GM20431 (cell line): ENCODE measurements at regions not wholly inside any gene's neighbourhood (a gene's known extent, or its start where the extent isn't known, plus 50 kb on each side); places are given as distances from the start of the nearest gene placed in this dataset.

ENCODE experiments used
- in situ Hi-C: fragments of 300-500 bp; cut with MseI, MboI; formaldehyde crosslinking; loops from one replicate; pipeline ENCODE4 v1.15.0; 2020; ENCODE audit warnings: low sequenced_read_pairs; ENCODE audit not compliant: unreplicated experiment

DNA sequence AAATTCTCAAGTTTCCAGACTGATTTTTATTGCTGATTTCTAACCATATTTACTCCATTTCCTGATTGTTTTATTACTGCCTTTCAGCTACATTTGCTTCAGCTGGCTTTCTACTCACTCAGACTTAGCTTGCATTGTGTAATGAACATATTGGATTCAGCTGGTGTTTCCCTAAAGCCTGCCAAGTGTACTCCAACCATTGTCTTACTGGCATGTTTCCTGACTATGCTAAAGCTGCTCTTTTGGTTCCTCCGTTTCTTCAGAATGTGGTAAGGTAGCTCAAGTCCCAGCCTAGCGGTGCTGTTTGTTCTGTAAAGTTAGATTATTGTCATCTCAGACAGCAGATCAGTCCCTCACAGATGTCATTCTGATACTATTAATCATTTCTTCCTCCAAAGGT is 53.1 kb upstream of the GLRA2 start:
- in situ Hi-C loops: no loop called here

DNA sequence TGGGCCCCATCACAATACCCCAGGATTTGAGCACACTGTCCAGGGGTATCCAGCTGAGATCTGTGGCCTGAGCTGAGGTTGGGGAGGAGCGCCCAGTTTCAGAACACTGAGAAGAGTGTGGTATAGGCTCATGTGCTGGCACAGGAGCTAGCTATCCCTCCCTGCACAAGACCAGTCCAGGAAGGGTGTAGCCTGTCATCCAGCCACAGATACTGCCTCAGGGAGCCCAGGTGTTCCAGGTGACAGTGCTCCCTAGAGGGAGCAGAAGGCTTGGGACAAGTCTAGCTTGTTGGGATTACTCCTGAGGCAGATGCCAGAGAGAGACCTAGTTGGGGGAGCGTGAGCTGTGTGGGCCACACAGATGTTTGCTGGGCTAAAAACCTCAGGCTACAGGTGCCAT is 79.6 kb upstream of the GLRA2 start:
- in situ Hi-C loops: no loop called here

DNA sequence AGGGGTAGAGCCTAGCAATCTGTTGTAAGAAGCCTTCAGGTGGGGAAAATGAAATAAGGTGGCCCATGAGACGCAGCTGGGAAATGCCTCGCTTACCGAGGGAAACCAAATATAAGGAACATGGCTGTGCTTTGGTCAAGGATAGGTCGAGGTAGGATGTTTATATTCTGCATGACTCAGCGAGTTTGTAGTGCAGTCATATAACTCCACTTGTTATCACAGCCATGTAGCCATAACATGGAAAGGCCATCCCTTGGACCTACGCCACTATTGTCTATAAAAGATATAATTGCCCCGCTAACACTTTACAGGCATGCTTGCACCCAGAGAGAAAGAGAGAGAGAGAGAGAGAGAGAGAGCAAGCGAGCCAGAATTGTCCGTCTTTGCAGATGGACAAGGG is 80.9 kb upstream of the GLRA2 start:
- in situ Hi-C loops: no loop called here

DNA sequence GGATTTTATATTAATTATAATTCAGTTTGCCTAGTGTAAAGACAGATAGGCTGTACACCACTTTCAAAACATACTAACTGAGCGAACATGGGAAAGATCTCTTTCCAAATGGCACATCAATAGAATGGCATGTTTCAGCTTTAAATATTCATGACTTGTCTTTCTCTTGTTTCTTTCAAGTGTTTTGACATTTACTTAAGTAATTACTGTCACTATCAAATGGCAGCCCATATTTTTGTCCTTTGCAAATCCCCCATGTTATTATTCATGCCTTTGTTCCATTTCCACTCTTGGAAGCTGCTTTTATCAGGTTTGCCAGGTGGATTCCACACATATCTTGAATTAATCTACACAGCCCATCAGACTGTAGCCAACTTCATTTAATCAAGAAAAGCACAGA is 89.2 kb upstream of the GLRA2 start:
- in situ Hi-C loops: no loop called here

DNA sequence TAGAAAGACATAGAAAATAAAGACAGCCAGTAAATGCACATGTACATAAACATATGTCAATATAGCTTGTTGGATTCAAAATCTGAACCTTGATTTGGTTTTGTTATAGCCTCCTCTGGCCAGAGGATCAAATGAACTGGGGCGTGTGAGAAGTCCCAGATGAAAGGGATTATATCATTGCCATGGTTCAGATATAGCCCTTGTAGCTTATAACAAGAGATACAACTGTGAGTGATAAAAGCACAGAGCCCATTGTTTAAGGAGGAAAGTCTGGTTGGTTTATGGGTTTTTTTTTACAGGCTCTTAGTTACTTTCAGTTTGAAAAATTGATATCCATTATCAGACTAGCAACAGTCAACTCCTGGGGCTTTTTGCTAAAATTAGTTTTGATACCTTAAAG is 101.7 kb upstream of the GLRA2 start:
- in situ Hi-C loops: no loop called here

DNA sequence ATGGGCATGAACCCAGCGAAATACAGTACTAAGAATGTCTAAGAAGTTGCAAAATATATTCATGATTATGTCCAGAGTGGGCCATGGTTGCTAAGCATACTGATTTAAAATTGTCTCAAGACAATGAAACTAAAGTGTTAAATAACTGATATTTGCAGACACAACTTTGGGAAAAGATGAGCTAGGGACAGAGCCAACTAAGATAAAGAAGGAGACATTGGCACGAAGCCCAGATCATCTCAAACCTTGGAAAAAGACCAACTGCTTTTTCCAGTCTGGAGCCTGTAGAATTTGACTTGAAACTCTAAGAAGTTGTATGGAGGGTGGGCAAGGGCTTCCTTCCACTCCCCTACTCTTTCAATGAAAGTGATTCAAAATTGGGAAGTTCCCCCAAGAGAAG is 108.5 kb upstream of the GLRA2 start:
- in situ Hi-C loops: no loop called here

DNA sequence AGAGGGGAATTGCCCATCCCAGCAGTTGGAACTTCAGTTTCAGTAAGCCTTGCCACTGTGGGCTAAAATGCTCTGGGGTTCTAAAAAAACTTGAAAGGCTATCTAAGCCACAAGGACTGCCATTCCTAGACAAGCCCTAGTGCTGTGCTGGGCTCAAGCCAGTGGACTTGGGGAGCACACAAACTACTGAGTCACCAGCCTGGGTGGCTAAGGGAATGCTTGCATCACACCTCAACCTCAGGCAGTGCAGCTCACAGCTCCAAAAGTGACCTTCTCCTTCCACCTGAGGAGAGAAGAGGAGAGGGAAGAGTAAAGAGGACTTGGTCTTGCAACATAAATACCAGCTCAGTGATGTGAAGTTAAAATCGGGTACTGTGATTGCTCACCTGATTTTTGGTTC is 116.7 kb upstream of the GLRA2 start:
- in situ Hi-C loops: no loop called here

DNA sequence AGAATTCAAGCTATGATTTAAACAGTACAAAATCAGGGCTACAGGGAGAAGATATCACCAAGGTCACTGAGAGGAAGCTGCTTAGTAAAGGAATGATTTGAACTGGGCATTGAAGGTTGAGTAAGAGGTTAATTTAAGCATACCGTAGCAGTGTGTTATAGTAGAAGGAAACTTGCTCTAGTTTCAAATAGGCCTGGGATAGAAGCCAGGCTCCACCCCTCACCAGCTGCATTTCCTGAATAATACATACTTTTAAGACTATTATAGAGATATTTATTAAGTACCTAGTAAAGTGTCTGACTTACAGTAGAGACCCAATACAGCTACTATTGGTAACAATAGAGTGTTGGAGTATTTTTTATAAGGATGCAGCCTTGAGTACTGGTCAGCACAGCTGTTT is 118.0 kb upstream of the GLRA2 start:
- in situ Hi-C loops: no loop called here

DNA sequence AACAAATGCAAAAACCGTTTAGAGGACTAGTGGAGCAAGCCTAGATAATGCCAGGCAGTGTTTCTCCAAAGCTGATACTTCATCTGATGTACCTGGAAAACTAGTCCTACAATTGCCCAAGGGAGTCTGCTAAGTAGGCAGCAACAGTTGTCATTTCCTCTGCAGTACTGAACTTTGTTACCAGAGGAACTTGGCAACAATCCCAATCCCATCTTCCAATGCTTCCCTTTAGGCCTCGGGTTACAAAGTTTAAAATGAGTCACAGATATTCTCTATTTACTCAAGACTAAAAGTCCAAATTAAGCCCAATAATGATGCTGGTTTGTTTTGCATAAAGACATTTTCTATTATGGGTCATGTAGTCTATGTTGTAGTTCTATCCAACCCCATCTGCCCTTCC is 120.0 kb upstream of the GLRA2 start:
- in situ Hi-C loops: no loop called here

DNA sequence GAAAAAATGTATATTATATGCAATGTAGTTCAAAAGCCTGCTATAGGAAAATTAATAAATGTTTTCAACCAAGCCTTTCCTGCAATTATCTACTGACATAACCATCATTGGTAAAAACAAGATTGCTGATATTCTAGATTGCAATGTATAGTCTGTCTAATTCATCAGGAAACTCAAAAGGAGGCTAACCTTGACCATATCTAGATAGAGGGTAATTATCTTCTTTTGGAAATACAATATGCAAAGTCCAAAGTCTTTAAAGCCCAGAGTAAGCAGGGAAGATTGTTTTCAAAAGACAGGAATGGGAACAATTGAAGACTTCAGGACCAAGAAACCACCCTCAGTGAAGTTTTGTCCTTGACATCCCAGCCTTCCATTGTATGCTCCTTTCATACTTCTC is 123.1 kb upstream of the GLRA2 start:
- in situ Hi-C loops: no loop called here

DNA sequence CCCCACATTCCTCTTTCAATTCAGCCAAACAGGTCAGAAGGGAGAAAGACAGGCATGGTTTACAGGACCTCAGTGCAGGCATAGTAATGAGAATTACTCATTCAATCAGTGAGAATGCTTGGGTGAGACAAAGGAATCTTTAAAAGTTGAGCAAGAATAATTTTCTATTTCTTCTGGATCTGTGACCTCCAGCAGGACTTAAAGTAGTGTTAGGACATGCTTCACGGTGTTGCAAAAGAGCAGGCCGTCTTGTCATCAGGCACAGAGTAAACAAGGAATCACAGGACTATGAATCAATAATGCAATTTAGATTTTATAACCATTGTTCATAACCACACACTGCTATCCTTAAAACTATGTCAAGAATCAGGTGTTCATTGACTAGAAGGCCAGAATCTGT is 130.6 kb upstream of the GLRA2 start:
- in situ Hi-C loops: no loop called here

DNA sequence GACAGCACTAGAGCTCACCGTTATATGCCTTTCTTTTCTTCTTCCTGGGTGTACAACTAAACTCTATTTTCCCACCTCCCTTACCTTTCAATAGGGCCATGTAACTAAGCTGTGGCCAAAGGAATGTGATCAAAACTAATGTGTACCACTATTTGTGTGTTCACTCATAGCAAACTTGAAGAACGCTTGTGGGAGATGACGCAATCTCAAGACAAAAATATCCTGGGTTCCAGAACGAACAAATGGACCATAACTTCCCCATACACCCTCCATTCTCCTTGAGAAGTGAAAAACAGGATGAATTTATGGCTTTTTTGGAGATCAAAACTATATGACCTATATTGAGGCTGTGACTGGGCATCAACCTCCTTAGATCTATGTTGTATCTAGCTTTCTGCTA is 139.7 kb upstream of the GLRA2 start:
- in situ Hi-C loops: no loop called here

DNA sequence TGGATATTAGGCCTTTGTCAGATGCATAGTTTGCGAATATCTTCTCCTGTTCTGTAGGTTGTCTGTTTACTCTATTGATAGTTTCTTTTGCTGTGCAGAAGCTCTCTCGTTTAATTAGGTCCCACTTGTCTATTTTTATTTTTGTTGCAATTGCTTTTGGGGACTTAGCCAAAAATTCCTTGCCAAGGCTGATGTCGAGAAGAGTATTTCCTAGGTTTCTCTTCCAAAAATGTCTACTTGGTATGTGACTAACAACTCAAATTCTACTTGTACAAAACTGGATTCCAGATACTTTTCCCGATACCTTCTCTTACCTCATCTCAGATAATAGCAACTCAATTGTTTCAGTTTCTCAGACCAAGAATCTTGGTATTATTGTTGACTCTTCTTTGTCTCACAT is 142.4 kb upstream of the GLRA2 start:
- in situ Hi-C loops: no loop called here

DNA sequence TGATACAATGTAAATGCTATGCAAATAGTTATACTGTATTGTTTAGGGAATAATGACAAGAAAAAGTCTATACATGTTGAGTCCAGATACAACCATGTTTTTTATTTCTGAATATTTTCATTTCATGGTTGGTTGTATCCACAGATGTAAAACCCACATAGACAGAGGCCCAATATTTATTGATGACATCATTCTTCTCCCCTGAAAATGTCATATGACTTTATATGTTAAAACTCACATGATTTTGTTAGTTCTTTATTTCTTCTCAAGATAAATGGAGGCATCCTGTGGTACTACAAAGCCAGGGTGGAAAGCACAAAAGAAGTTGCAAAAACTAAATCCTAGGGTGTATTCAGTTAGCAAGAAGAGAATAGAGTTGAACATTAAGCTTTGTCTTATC is 149.3 kb upstream of the GLRA2 start:
- in situ Hi-C loops: no loop called here

DNA sequence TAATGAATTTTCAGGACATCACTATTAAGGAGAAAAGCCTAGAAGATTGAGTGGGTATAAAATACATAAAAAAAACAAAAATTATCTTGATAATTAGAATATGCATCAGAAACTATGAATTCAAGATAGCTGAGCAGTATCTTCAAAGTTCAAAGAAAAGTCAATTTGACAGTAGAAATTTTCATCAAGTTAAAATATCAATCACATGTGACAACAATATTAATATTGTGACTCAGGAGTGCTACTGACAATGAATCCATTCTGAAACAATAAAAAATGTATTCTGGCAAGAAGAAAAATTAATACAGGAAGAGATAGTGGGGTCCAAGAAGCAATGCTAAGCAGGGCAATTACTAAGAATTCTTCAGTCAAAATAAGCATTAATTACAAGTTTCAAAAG is 151.9 kb upstream of the GLRA2 start:
- in situ Hi-C loops: no loop called here

DNA sequence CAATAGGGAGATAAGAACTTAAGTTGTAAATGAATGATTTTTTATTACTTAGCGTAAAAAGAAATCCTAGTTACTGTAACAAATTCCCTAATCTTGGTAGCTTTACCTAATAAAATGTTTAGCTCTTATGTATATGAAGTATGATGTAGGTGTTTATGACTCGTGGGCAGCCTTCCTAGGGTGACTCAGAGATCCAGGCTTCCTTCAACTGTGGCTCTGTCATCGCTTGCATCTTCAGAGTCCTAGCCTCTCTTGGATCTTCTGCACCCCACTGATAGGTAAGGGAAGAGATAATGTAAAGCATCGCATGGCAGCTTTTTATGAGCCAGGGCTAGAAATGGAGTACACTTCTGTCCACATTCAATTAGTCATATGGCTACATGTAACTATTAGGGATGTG is 165.6 kb upstream of the GLRA2 start:
- in situ Hi-C loops: no loop called here

DNA sequence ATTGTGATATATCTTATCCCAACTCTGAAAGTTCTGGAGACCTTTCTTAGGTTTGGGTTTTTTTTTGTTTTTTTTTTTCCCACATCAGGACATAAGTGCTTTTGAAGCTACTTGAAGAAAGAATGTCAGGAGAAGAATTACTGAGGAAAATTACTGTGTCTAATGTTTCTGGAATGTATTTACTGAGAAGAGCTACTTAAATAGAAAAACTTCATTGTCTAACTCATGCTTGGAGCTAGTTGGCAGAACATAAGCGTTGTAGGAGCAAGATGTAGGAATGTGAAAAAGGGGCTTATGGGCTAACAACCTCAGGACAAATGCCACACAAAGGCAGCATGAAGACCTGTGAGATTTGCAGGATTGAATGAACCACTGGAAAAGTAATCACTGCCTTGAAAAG is 166.6 kb upstream of the GLRA2 start:
- in situ Hi-C loops: no loop called here

DNA sequence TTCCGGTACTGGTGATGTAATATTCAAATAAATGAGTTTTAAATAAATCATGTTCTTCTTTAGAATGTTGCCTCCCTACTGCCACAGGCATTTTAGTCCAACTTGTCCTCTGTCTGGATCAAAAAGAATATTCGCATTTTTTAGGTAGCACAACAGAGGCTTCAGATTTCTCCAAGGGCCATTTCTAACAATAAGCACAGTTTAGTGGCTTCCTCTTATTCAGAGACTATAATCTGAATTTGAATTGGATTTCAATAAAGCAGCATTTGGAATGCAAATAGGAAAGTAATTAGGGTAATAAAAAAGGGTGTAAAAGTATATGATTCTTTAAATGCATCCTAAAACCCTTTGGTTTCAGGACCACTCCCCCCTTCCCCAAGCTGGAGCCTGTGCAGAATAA is 167.9 kb upstream of the GLRA2 start:
- in situ Hi-C loops: no loop called here

DNA sequence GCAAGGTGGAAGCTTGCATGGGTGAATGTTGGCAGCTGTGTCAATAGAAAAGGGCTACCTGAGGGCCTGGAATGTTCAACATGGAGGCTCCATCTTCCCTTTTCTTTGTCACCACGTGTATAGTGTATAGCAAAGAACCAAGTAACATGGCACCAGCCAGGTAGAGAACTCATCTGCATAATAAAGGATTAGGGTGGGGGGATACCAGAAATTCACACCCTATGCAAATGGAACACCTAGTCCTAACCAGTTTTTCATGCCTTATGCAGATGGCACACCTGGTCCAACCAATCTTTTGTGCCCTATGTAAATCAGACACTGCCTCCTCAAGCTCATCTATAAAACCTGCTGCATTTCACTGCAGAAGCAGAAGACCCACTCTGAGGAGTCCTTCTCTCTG is 169.6 kb upstream of the GLRA2 start:
- in situ Hi-C loops: no loop called here

DNA sequence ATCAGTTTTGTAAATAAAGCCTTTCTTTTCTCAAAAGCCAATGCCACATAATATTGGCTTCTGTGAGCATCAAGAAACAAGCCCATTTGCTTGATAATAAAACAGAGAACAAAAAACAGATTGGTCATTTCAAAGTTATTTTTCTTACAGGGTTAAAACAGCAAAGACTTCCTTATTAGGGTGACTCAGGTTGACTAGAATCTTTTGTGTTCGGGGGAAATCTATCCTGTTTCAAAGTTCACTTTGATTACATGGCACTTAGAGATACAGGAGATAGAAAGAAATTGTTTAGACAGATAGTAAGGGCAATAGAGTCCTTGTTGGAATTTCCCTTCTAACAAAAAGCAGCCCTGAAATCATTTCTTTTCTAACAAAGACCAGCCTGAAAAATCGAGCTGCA is 170.0 kb upstream of the GLRA2 start:
- in situ Hi-C loops: no loop called here

DNA sequence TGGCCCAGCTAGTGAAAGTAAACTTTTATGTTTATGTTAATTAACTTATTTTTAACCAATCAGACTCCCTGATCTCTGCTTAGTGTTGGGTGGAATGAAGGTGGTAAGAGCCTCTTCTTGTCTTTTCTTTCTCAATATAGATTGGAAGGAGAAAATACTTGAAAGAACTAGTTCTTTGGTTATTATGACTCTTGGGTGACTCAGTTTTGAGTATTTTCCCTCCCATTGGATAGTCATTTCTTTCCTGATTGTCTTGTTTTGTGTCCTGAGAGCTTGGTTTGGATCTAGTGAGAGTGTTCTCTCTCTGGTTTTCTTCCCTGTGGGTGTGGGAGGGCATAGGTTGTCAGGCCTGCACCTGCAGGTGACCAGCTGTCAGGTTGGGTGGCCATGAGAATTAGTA is 172.0 kb upstream of the GLRA2 start:
- in situ Hi-C loops: no loop called here

DNA sequence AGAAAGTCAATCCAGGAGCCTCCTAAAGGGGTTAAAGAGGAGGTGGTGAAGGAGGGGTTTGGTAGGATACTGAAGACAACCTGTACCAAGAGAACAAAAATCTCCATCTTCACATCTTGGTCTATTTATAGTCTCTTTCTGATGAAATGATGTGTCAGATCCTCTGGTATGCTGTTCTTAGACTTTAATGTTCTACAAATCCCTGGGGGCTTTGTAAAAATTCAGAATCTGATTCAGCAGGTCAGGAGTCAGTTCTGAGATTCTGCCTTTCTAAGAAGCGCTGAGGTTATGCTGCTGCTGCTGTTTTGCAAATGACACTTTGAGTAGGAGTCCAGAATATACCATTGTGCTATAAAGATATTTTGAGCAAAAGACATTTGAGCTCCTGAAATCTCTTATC is 172.9 kb upstream of the GLRA2 start:
- in situ Hi-C loops: no loop called here

DNA sequence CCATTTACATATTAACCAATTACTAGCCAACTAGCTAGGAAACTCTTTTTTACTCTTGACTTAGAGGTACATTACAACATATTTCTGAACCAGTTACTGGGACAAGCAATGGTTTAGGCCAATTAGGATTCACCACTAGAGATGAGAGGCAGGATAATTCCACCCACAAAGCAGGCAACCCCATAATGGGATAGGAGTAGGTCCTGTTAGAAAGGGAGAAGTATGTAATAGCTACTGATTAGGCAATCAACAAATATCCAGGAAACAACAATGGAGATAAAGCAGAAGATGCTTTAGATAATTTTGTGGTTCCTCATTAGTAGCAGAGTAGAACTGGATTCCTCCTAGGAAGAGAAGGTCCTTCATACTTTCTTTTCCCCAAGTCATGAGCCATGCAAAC is 173.8 kb upstream of the GLRA2 start:
- in situ Hi-C loops: no loop called here
